ENCODE measurements at regions not wholly inside any gene's neighbourhood (a gene's known extent, or its start where the extent isn't known, plus 50 kb on each side); places are given as distances from the start of the nearest gene placed in this dataset.

DNA sequence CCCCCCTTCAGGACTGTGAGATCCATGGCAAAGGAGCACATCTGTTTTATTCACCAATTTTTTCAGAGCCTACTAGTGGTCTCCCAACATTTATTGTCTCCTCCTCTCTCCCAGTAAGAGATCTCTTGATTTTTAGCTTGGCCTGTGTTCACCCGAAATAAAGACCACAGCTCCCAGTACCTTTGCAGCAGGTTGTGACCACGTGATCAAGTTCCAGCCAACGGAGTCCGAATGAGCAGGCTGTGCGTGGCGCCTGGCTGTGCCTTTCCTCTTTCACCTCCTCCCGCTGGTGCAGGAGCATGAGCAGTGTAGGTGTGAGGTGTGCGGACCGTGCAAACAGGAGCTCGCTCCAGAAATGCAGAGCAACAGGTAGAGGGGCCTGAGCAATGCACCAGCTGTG lies 143.6 kb upstream of the GLI2 start:
- no peak for DNase-seq (ENCODE audit: low read depth)
- H3K4me3 ChIP-seq (ENCODE audit: control insufficient read depth, low read depth, low read length): no peak overlapping the region
- no peak for TF ChIP-seq CTCF (conservative IDR thresholded peaks at IDR 0.05; ENCODE audit: control insufficient read depth, insufficient read depth, low read depth, low read length)

- no peak for TF ChIP-seq CTCF (conservative IDR thresholded peaks at IDR 0.05; ENCODE audit: control insufficient read depth, insufficient read depth, low read depth, low read length)
- no peak for DNase-seq (ENCODE audit: low read depth)
- no peak overlapping the region for H3K4me3 ChIP-seq (ENCODE audit: control insufficient read depth, low read depth, low read length)
Observed at GRCh38 chr2:120593921-120594686, 141.6 kb upstream of the GLI2 start.

- peak; percentile 13 for DNase-seq (ENCODE audit: low read depth)
- no peak for TF ChIP-seq CTCF (conservative IDR thresholded peaks at IDR 0.05; ENCODE audit: control insufficient read depth, insufficient read depth, low read depth, low read length)
- no peak overlapping the region for H3K4me3 ChIP-seq (ENCODE audit: control insufficient read depth, low read depth, low read length)
Observed at GRCh38 chr2:120594856-120595685, 140.6 kb upstream of the GLI2 start.

DNA sequence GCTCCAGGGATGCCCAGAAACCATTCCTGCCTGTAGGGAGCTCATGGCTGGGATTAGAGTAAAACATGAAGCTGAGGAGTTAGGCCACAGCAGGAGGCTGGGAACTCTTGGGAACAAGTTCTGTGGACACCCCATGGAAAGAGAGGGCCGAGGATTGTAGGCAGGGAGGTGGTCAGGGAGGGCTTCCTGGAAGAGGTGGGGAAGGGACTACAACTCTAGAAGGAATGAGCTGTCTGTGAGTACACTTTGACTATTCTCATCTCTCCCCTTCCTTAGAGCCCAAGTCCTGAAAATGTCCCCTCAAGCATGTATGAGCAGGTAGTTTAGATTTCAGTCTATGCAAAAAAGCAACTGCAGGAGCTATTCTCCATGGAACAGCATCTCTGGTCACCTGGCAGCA lies 139.9 kb upstream of the GLI2 start:
- TF ChIP-seq CTCF (conservative IDR thresholded peaks at IDR 0.05; ENCODE audit: control insufficient read depth, insufficient read depth, low read depth, low read length): no peak
- DNase-seq (ENCODE audit: low read depth): no peak

DNA sequence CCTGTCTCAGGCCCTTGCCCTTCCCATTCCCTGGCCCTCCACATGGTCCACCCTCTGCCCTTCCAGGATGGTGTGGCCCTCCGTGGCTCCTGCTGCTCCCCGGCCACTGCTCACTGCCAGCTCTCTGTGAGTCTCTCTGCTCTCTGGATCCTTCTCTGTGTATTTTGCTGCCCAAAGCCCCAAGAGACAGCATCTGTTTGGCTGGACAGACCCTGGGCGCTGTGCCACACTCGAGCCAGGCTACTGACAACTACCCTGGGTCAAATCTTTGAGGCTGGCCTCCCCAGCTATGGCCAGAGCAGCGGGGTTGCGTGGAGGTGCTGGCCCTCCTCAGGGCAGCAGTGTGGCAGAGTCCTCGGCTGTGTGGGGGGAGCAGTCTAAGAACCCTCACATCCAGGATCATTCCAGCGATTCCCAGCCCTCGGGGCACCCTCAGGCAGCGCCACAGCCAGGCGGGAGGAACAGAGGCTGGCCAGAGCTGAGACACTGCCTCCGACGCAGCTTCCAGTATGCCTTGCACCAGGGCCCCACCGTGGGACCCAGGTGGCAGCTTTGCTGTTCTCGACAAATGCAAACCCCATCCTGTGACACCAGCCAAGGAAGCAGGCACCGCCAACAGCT lies 139.4 kb upstream of the GLI2 start:
- H3K4me3 ChIP-seq (ENCODE audit: control insufficient read depth, low read depth, low read length): no peak overlapping the region
- TF ChIP-seq CTCF (conservative IDR thresholded peaks at IDR 0.05; ENCODE audit: control insufficient read depth, insufficient read depth, low read depth, low read length): no peak
- DNase-seq (ENCODE audit: low read depth): no peak

More for the DNA sequence above, 139.9 kb upstream of the GLI2 start:
- H3K4me3 ChIP-seq (ENCODE audit: control insufficient read depth, low read depth, low read length): no peak overlapping the region

- TF ChIP-seq CTCF (conservative IDR thresholded peaks at IDR 0.05; ENCODE audit: control insufficient read depth, insufficient read depth, low read depth, low read length): no peak
- DNase-seq (ENCODE audit: low read depth): peak; percentile 89
- no peak overlapping the region for H3K4me3 ChIP-seq (ENCODE audit: control insufficient read depth, low read depth, low read length)
Observed at GRCh38 chr2:120596990-120597594, 138.6 kb upstream of the GLI2 start.
